ENCODE measurements at regions not wholly inside any gene's neighbourhood (a gene's known extent, or its start where the extent isn't known, plus 50 kb on each side); places are given as distances from the start of the nearest gene placed in this dataset.

DNA sequence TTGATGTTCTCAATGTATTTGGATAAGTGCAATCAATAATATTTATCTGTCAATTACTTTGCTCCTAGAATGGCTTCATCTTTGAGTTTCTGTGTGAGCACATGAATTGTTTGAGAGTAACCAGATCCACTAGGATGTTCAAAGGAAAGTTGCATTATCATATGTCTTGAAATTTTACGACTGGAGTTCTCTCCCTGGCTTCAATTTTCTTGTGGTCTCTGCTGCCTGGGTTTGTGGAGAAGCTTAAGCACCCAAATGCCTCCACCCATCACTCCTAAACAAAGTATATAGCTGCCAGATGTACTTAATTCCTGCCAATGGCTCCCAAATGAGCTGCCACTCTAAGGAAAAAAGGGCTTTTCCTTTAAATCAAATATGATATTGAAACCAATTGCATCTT is 1149.4 kb upstream of the ZEB2 start:
- ATAC-seq (ENCODE audit: low read depth) (no peak), DNase-seq (no peak)
- no peak overlapping the region for H3K4me3 Mint-ChIP-seq
- peaks cover 26% of the 10 kb centered on the region for H3K4me1 Mint-ChIP-seq
- no peak for TF ChIP-seq CTCF (IDR thresholded peaks at IDR 0.05)
- POLR2A ChIA-PET, result no interaction called here
- no peaks in the 10 kb centered on the region for H3K27me3 Mint-ChIP-seq
- H3K27ac Mint-ChIP-seq, result no peak overlapping the region
- no peaks in the 10 kb centered on the region for H3K36me3 Mint-ChIP-seq (ENCODE audit: low read depth)
- no peaks in the 10 kb centered on the region for H3K9me3 Mint-ChIP-seq
- CTCF ChIA-PET, result no interaction called here
- intact Hi-C loops (cut with micrococcal nuclease), result loop anchor here (2.0 kb wide), 1 partner anchor 14 kb away; no protein-coding TSS in a partner anchor

GRCh38 chr2:145666552-145666951 is 1146.6 kb upstream of the ZEB2 start:
- intact Hi-C loops (cut with micrococcal nuclease), result no loop called here
- no peak overlapping the region for H3K27ac Mint-ChIP-seq
- no peaks in the 10 kb centered on the region for H3K36me3 Mint-ChIP-seq (ENCODE audit: low read depth)
- H3K4me1 Mint-ChIP-seq, result peaks cover 11% of the 10 kb centered on the region
- TF ChIP-seq CTCF (IDR thresholded peaks at IDR 0.05), result no peak
- H3K4me3 Mint-ChIP-seq, result no peak overlapping the region
- ChIA-PET POLR2A (no interaction called here), CTCF (no interaction called here)
- no peak for ATAC-seq (ENCODE audit: low read depth)
- DNase-seq, result no peak
- no peaks in the 10 kb centered on the region for H3K9me3 Mint-ChIP-seq
- H3K27me3 Mint-ChIP-seq, result no peaks in the 10 kb centered on the region

GRCh38 chr2:145657265-145657664 is 1137.3 kb upstream of the ZEB2 start:
- TF ChIP-seq CTCF (IDR thresholded peaks at IDR 0.05), result no peak
- Mint-ChIP-seq H3K4me1 (peaks cover 6% of the 10 kb centered on the region), H3K36me3 (ENCODE audit: low read depth) (no peaks in the 10 kb centered on the region), H3K9me3 (no peaks in the 10 kb centered on the region), H3K4me3 (no peak overlapping the region), H3K27ac (no peak overlapping the region), H3K27me3 (no peaks in the 10 kb centered on the region)
- ChIA-PET CTCF (no interaction called here), POLR2A (interaction anchor here (0.7 to 1.3 kb wide), 2 partner anchors 17 to 41 kb away, joined by 3 to 7 read pairs; no protein-coding TSS in a partner anchor)
- intact Hi-C loops (cut with micrococcal nuclease), result no loop called here
- ATAC-seq (ENCODE audit: low read depth) (no peak), DNase-seq (no peak)

DNA sequence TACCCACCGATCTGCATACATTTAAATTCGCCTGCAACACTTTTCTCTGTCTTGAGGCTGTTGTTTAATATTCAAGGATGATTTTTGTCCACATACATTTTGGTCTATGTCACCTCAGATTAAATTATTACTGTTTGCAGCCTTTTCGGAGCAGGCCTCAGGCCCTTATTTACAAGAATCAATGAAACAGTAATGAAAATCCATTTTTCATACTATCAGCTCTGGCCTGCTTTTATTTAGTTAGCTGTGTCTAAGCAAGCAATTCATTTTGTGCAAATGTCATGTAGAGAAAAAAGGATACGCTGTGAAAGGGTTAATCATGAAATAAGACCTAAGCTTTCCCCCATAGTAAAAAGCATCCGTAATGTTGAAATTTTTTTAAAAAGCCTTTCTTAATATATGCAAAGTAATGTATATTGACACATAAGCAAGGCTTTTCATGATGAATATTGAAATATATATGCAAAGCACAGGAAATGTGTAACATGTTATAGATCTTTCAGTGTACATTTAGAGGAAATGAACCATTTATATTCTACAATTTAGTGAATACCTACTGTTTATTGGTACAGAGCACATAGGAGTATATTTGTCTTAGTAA is 1135.3 kb upstream of the ZEB2 start:
- Mint-ChIP-seq H3K36me3 (ENCODE audit: low read depth) (no peaks in the 10 kb centered on the region), H3K4me3 (no peak overlapping the region), H3K27me3 (no peaks in the 10 kb centered on the region), H3K4me1 (peaks cover 6% of the 10 kb centered on the region), H3K27ac (no peak overlapping the region), H3K9me3 (no peaks in the 10 kb centered on the region)
- TF ChIP-seq CTCF (IDR thresholded peaks at IDR 0.05), result no peak
- intact Hi-C loops (cut with micrococcal nuclease), result loop anchor here (2.0 kb wide), 1 partner anchor 14 kb away; no protein-coding TSS in a partner anchor
- POLR2A ChIA-PET, result interaction anchor here (0.7 kb wide), 1 partner anchor 10 kb away, joined by 3 read pairs; no protein-coding TSS in a partner anchor
- ATAC-seq (ENCODE audit: low read depth) (no peak), DNase-seq (no peak)
- CTCF ChIA-PET, result no interaction called here

GRCh38 chr2:145654746-145655145 is 1134.8 kb upstream of the ZEB2 start:
- H3K9me3 Mint-ChIP-seq, result peaks cover 2% of the 10 kb centered on the region
- no peaks in the 10 kb centered on the region for H3K27me3 Mint-ChIP-seq
- H3K36me3 Mint-ChIP-seq (ENCODE audit: low read depth), result no peaks in the 10 kb centered on the region
- no peak overlapping the region for H3K27ac Mint-ChIP-seq
- TF ChIP-seq CTCF (IDR thresholded peaks at IDR 0.05), result no peak
- intact Hi-C loops (cut with micrococcal nuclease), result loop anchor here (2.0 kb wide), 1 partner anchor 14 kb away; no protein-coding TSS in a partner anchor
- H3K4me3 Mint-ChIP-seq, result no peak overlapping the region
- ChIA-PET POLR2A (no interaction called here), CTCF (no interaction called here)
- peaks cover 6% of the 10 kb centered on the region for H3K4me1 Mint-ChIP-seq
- DNase-seq (no peak), ATAC-seq (ENCODE audit: low read depth) (no peak)
